DOHH2 (cell line): ENCODE measurements at regions not wholly inside any gene's neighbourhood (a gene's known extent, or its start where the extent isn't known, plus 50 kb on each side); places are given as distances from the start of the nearest gene placed in this dataset.

Experiments used
- H3F3A ChIP-seq: fragments of 200-600 bp; sonication (generic), shearing (Covaris generic); 2 replicates; pipeline ENCODE4 v1.6.0; 2016; ENCODE audit warnings: antibody characterized with exemption, mild to moderate bottlenecking; ENCODE audit not compliant: control insufficient read depth, insufficient read depth
- H3K27ac ChIP-seq: fragments of 200-600 bp; sonication (generic); 2 replicates; pipeline ENCODE4 v1.5.1; 2014; ENCODE audit warnings: low read depth, mild to moderate bottlenecking, low read length, moderate library complexity
- H3K27me3 ChIP-seq: fragments of 200-600 bp; sonication (generic); 2 replicates; pipeline ENCODE4 v1.6.1; 2014; ENCODE audit warnings: mild to moderate bottlenecking, low read length, mixed read lengths; ENCODE audit not compliant: control insufficient read depth
- H3K36me3 ChIP-seq: fragments of 200-600 bp; sonication (generic); 2 replicates; pipeline ENCODE4 v1.6.1; 2014; ENCODE audit warnings: mild to moderate bottlenecking, low read length, moderate library complexity, mixed read lengths; ENCODE audit not compliant: control insufficient read depth
- H3K4me1 ChIP-seq: fragments of 200-600 bp; sonication (generic); 2 replicates; pipeline ENCODE4 v1.6.1; 2014; ENCODE audit warnings: mild to moderate bottlenecking, low read length, mixed read lengths; ENCODE audit not compliant: control insufficient read depth
- H3K4me2 ChIP-seq: fragments of 200-600 bp; sonication (generic); 2 replicates; pipeline ENCODE4 v1.6.0; 2014; ENCODE audit warnings: mild to moderate bottlenecking, low read length, moderate library complexity
- H3K4me3 ChIP-seq: fragments of 200-600 bp; sonication (generic); 2 replicates; pipeline ENCODE4 v1.5.1; 2014; ENCODE audit warnings: mild to moderate bottlenecking, low read length, mixed read lengths
- H3K79me2 ChIP-seq: fragments of 200-600 bp; sonication (generic); 2 replicates; pipeline ENCODE4 v1.6.1; 2014; ENCODE audit warnings: mild to moderate bottlenecking, low read length, mixed read lengths; ENCODE audit not compliant: control insufficient read depth
- H3K9me2 ChIP-seq: fragments of 200-600 bp; sonication (generic); replicated peaks from 2 replicates; pipeline ENCODE4 v1.6.1; 2014; ENCODE audit warnings: mild to moderate bottlenecking, low read length, mixed read lengths; ENCODE audit not compliant: control insufficient read depth
- H3K9me3 ChIP-seq: fragments of 200-600 bp; sonication (generic); 2 replicates; pipeline ENCODE4 v1.6.1; 2014; ENCODE audit warnings: antibody characterized with exemption, low read length, mixed read lengths; ENCODE audit not compliant: control insufficient read depth, insufficient read depth
- H4K20me1 ChIP-seq: fragments of 200-600 bp; sonication (generic); 2 replicates; pipeline ENCODE4 v1.6.0; 2014; ENCODE audit warnings: low read depth, mild to moderate bottlenecking, antibody characterized with exemption, low read length, moderate library complexity; ENCODE audit not compliant: control insufficient read depth, insufficient read depth
- EZH2phosphoT487 ChIP-seq: fragments of 200-600 bp; sonication (generic); IDR thresholded peaks from 2 replicates; pipeline ENCODE4 v1.6.1; 2017; ENCODE audit warnings: borderline replicate concordance, mild to moderate bottlenecking, antibody characterized with exemption, low read length, moderate library complexity, mixed read lengths
- TF ChIP-seq, protein P1 (sequence below): fragments of 200-600 bp; sonication (generic); IDR thresholded peaks from one replicate; pipeline ENCODE4 v1.5.1; 2014; ENCODE audit warnings: antibody characterized with exemption, mild to moderate bottlenecking, low read depth, low read length; ENCODE audit not compliant: poor library complexity, severe bottlenecking

DNA sequence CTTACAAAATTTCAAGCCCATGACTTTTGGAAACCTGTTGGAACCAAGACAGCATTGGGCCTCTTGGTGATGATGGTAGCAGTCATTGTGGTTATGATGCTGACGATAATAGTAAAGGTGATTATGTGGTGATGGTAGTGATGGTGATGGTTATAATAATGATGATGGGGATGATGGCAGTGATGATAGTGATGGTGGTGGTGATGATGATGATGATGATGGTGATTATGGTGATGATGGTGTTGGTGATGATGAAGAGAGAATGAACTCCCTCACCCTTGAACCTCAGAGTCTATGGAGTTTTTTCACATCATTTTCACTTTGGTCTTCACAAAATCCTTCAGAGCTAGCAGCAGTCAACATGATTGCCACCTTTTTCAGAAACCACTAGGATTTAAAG lies 105.3 kb upstream of the ASIC2 start:
- no peaks in the 10 kb centered on the region for H3K4me1 ChIP-seq
- no peak overlapping the region for H3K4me2 ChIP-seq
- H3K9me3 ChIP-seq, result no peaks in the 10 kb centered on the region
- H3K36me3 ChIP-seq, result no peaks in the 10 kb centered on the region
- H4K20me1 ChIP-seq, result no peaks in the 10 kb centered on the region
- no peaks in the 10 kb centered on the region for H3K27me3 ChIP-seq
- H3K27ac ChIP-seq, result no peak overlapping the region
- TF ChIP-seq EZH2phosphoT487, result no peak
- TF ChIP-seq, protein P1, sequence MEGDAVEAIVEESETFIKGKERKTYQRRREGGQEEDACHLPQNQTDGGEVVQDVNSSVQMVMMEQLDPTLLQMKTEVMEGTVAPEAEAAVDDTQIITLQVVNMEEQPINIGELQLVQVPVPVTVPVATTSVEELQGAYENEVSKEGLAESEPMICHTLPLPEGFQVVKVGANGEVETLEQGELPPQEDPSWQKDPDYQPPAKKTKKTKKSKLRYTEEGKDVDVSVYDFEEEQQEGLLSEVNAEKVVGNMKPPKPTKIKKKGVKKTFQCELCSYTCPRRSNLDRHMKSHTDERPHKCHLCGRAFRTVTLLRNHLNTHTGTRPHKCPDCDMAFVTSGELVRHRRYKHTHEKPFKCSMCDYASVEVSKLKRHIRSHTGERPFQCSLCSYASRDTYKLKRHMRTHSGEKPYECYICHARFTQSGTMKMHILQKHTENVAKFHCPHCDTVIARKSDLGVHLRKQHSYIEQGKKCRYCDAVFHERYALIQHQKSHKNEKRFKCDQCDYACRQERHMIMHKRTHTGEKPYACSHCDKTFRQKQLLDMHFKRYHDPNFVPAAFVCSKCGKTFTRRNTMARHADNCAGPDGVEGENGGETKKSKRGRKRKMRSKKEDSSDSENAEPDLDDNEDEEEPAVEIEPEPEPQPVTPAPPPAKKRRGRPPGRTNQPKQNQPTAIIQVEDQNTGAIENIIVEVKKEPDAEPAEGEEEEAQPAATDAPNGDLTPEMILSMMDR, result no peak
- no peak overlapping the region for H3K4me3 ChIP-seq
- H3F3A ChIP-seq, result no peaks in the 10 kb centered on the region
- H3K79me2 ChIP-seq, result no peaks in the 10 kb centered on the region
- no peaks in the 10 kb centered on the region for H3K9me2 ChIP-seq

DNA sequence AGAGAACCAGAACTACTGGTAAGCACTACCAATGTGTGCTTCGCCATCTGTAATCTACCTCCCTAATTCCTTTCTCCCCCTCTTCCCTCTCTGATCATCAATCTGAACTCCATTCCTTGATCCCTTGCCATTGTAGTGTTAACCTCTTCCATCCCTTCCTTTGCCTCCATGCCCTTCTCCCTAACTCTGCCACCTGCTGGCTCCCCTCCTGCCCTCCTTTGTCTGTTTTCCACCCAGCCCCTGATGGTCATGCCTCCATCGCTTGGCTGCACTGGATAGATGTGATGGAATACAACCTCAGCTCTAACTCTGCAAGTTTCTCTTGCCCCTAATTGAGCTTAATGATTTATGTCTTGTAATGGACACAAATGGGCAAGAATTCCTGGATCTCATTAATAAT lies 108.2 kb upstream of the ASIC2 start:
- Histone ChIP-seq H3K9me3 (no peaks in the 10 kb centered on the region), H3K4me3 (no peak overlapping the region)

GRCh38 chr17:33403194-33403593 lies 110.1 kb upstream of the ASIC2 start:
- TF ChIP-seq, protein P1, result no peak
- TF ChIP-seq EZH2phosphoT487, result no peak
- Histone ChIP-seq H3K9me2 (no peaks in the 10 kb centered on the region), H3K4me1 (no peaks in the 10 kb centered on the region), H3F3A (no peaks in the 10 kb centered on the region), H3K27ac (no peak overlapping the region), H3K27me3 (no peaks in the 10 kb centered on the region), H3K9me3 (no peaks in the 10 kb centered on the region), H3K4me3 (no peak overlapping the region), H4K20me1 (no peaks in the 10 kb centered on the region), H3K79me2 (no peaks in the 10 kb centered on the region), H3K36me3 (no peaks in the 10 kb centered on the region), H3K4me2 (no peak overlapping the region)

More for the DNA sequence above, 108.2 kb upstream of the ASIC2 start:
- H3F3A ChIP-seq, result no peaks in the 10 kb centered on the region
- H4K20me1 ChIP-seq, result no peaks in the 10 kb centered on the region
- no peaks in the 10 kb centered on the region for H3K27me3 ChIP-seq
- H3K27ac ChIP-seq, result no peak overlapping the region
- H3K4me2 ChIP-seq, result no peak overlapping the region
- H3K79me2 ChIP-seq, result no peaks in the 10 kb centered on the region
- no peaks in the 10 kb centered on the region for H3K36me3 ChIP-seq
- no peaks in the 10 kb centered on the region for H3K4me1 ChIP-seq
- no peaks in the 10 kb centered on the region for H3K9me2 ChIP-seq
- no peak for TF ChIP-seq EZH2phosphoT487
- TF ChIP-seq, protein P1, result no peak
